Endothelial cell of umbilical vein (primary cell): ENCODE measurements at regions not wholly inside any gene's neighbourhood (a gene's known extent, or its start where the extent isn't known, plus 50 kb on each side); places are given as distances from the start of the nearest gene placed in this dataset.

Experiments
- BruUV-seq: library from RNA; stranded (reverse); fragments of 400-500 nt; replicated peaks from 2 replicates; lab custom pipeline; 2021; lab: Mats Ljungman, UMichigan
- CTCF ChIA-PET: fragments of 300-600, 350-600 bp; sonication (Branson Sonifier 250); formaldehyde crosslinking; loops from one replicate; lab custom pipeline; 2021; ENCODE audit warnings: antibody characterized with exemption, inconsistent platforms; lab: Charles Lee
- POLR2A ChIA-PET: fragments of 300-600, 350-600 bp; sonication (Branson Sonifier 250); formaldehyde crosslinking; loops from one replicate; lab custom pipeline; 2021; ENCODE audit warnings: antibody characterized with exemption, inconsistent platforms; lab: Charles Lee
- DNase-seq: peaks from one replicate; pipeline ENCODE4 v3.0.0-alpha.2; 2011; ENCODE audit warnings: low read depth, low spot score
- FAIRE-seq: peaks from 2 replicates; lab custom pipeline; 2011; peaks lifted over from hg19 to GRCh38; lab: Jason Lieb, UNC
- H2AFZ ChIP-seq: 2 replicates; pipeline ENCODE4 v1.6.0; 2012; ENCODE audit warnings: low read depth, low read length, control low read depth, inconsistent platforms
- H3K27ac ChIP-seq: 2 replicates; pipeline ENCODE4 v1.5.1; 2011; ENCODE audit warnings: low read depth, mild to moderate bottlenecking, control low read depth, low read length, moderate library complexity; ENCODE audit not compliant: insufficient read depth
- H3K27me3 ChIP-seq, 2 experiments: 2 replicates each; pipeline versions ENCODE4 v1.6.0 to v1.6.1; 2011; ENCODE audit warnings: low read length in 2 of 2, mixed read lengths in 1 of 2; ENCODE audit not compliant: control insufficient read depth in 2 of 2, insufficient read depth in 2 of 2
- H3K36me3 ChIP-seq, 2 experiments: 2 replicates in 1 of 2; 3 replicates in 1 of 2; pipeline ENCODE4 v1.5.1; 2011; ENCODE audit warnings: low read length in 2 of 2, mild to moderate bottlenecking in 1 of 2, moderate library complexity in 1 of 2; ENCODE audit not compliant: control insufficient read depth in 2 of 2, insufficient read depth in 2 of 2; ENCODE audit errors: extremely low read depth in 1 of 2
- H3K4me1 ChIP-seq: 3 replicates; pipeline ENCODE4 v1.5.1; 2011; ENCODE audit warnings: mild to moderate bottlenecking, low read length; ENCODE audit not compliant: control insufficient read depth, insufficient read depth; ENCODE audit errors: extremely low read depth
- H3K4me2 ChIP-seq: 2 replicates; pipeline ENCODE4 v1.6.1; 2011; ENCODE audit warnings: low read length, control low read depth, mixed read lengths; ENCODE audit not compliant: insufficient read depth
- H3K4me3 ChIP-seq, 3 experiments: fragments of 200-600 bp in 1 of 3; sonication (generic), shearing (Covaris generic) in 1 of 3; replicated peaks in 1 of 3; 2 replicates each; pipeline ENCODE4 v1.5.1; 2011 to 2016; ENCODE audit warnings: control low read depth in 3 of 3, low read length in 3 of 3, mild to moderate bottlenecking in 2 of 3, inconsistent platforms in 1 of 3, low read depth in 1 of 3, moderate library complexity in 1 of 3; ENCODE audit not compliant: insufficient read depth in 1 of 3
- H3K79me2 ChIP-seq: 2 replicates; pipeline ENCODE4 v1.6.0; 2012; ENCODE audit warnings: low read length, inconsistent platforms; ENCODE audit not compliant: control insufficient read depth, insufficient read depth
- H3K9ac ChIP-seq: replicated peaks from 2 replicates; pipeline ENCODE3; 2011; ENCODE audit warnings: low read length, control low read depth; ENCODE audit not compliant: insufficient read depth; ENCODE audit errors: extremely low read depth
- H3K9me1 ChIP-seq: replicated peaks from 3 replicates; pipeline ENCODE4 v1.6.0; 2011; ENCODE audit warnings: mild to moderate bottlenecking, low read length; ENCODE audit not compliant: control insufficient read depth, insufficient read depth; ENCODE audit errors: extremely low read depth
- H3K9me3 ChIP-seq: replicated peaks from 2 replicates; pipeline ENCODE4 v1.5.1; 2012; ENCODE audit warnings: low read length, inconsistent platforms; ENCODE audit not compliant: control insufficient read depth, insufficient read depth
- H4K20me1 ChIP-seq: replicated peaks from 2 replicates; pipeline ENCODE3; 2011; ENCODE audit warnings: mild to moderate bottlenecking, low read length; ENCODE audit not compliant: control insufficient read depth, insufficient read depth; ENCODE audit errors: extremely low read depth
- CTCF ChIP-seq, 2 donors: IDR thresholded peaks; 1 replicate in 1 of 2; 2 replicates in 1 of 2; pipeline ENCODE4 v1.5.1; 2011; ENCODE audit warnings: low read length in 2 of 2, mild to moderate bottlenecking in 2 of 2, moderate library complexity in 2 of 2, control low read depth in 1 of 2, inconsistent platforms in 1 of 2, low read depth in 1 of 2; ENCODE audit not compliant: insufficient read depth in 1 of 2; ENCODE audit errors: extremely low read depth in 1 of 2
- EZH2 ChIP-seq: IDR thresholded peaks from 2 replicates; pipeline ENCODE4 v1.6.1; 2012; ENCODE audit warnings: borderline replicate concordance, low read depth, mild to moderate bottlenecking, moderate library complexity, low read length, inconsistent platforms; ENCODE audit not compliant: severe bottlenecking
- FOS ChIP-seq: IDR thresholded peaks from 2 replicates; pipeline ENCODE4 v1.6.1; 2011; ENCODE audit warnings: mild to moderate bottlenecking, low read length, moderate library complexity, borderline replicate concordance; ENCODE audit not compliant: insufficient read depth
- GATA2 ChIP-seq: IDR thresholded peaks from 2 replicates; pipeline ENCODE4 v1.7.0; 2011; ENCODE audit warnings: low read depth, mild to moderate bottlenecking, moderate library complexity, mixed read lengths, low read length; ENCODE audit not compliant: insufficient read length, insufficient read depth
- JUN ChIP-seq: IDR thresholded peaks from 2 replicates; pipeline ENCODE4 v1.6.1; 2011; ENCODE audit warnings: borderline replicate concordance, low read depth; ENCODE audit not compliant: insufficient read length, insufficient read depth
- MAX ChIP-seq: IDR thresholded peaks from 2 replicates; pipeline ENCODE4 v1.6.1; 2011; ENCODE audit not compliant: insufficient read depth, insufficient read length
- MYC ChIP-seq: IDR thresholded peaks from one replicate; pipeline ENCODE4 v1.6.1; 2011; ENCODE audit warnings: mild to moderate bottlenecking, low read depth, low read length
- POLR2A ChIP-seq: IDR thresholded peaks from 2 replicates; pipeline ENCODE4 v1.6.1; 2012; ENCODE audit warnings: low read depth, mild to moderate bottlenecking, control low read depth, low read length
- dilution Hi-C: fragments of 300-500 bp; cut with MboI; formaldehyde crosslinking; loops from one replicate; pipeline ENCODE4 v1.15.0; 2019; ENCODE audit warnings: low sequenced_read_pairs; ENCODE audit not compliant: extremely low pct_ligation_motif_present
- intact Hi-C: fragments of 100-400 bp; cut with micrococcal nuclease; formaldehyde crosslinking; loops from one replicate; pipeline ENCODE4 v1.10.0; 2022

GRCh38 chr1:55706397-55706796 lies 491.2 kb upstream of the USP24 start:
- no peaks in the 10 kb centered on the region for H3K27me3 ChIP-seq
- intact Hi-C loops, result no loop called here
- DNase-seq, result no peak
- H3K27ac ChIP-seq, result no peak overlapping the region
- dilution Hi-C loops, result no loop called here
- TF ChIP-seq MYC, result no peak
- TF ChIP-seq FOS, result no peak
- no peak for TF ChIP-seq JUN
- TF ChIP-seq EZH2, result no peak
- no peak for TF ChIP-seq MAX
- TF ChIP-seq CTCF (IDR thresholded peaks at IDR 0.05; ENCODE audit: extremely low read depth in 1 of 2, insufficient read depth in 1 of 2, low read depth in 1 of 2, low read length in 2 of 2), result no peak
- TF ChIP-seq GATA2, result no peak
- TF ChIP-seq POLR2A, result no peak
- H3K9me1 ChIP-seq, result no peaks in the 10 kb centered on the region
- no peaks in the 10 kb centered on the region for H3K4me1 ChIP-seq
- no peaks in the 10 kb centered on the region for H3K36me3 ChIP-seq
- no TSS peak for BruUV-seq
- no peaks in the 10 kb centered on the region for H3K79me2 ChIP-seq
- POLR2A ChIA-PET, result no interaction called here
- no peak overlapping the region for H2AFZ ChIP-seq
- CTCF ChIA-PET, result no interaction called here
- H3K4me2 ChIP-seq, result no peak overlapping the region
- H4K20me1 ChIP-seq, result no peaks in the 10 kb centered on the region
- no peak overlapping the region for H3K4me3 ChIP-seq
- no peaks in the 10 kb centered on the region for H3K9me3 ChIP-seq
- no peak for FAIRE-seq
- no peak overlapping the region for H3K9ac ChIP-seq
